ENCODE measurements at regions not wholly inside any gene's neighbourhood (a gene's known extent, or its start where the extent isn't known, plus 50 kb on each side); places are given as distances from the start of the nearest gene placed in this dataset.

- no peak for DNase-seq
Observed at GRCh38 chr3:102529452-102529851, 94.6 kb downstream of the ZPLD1 start.

DNA sequence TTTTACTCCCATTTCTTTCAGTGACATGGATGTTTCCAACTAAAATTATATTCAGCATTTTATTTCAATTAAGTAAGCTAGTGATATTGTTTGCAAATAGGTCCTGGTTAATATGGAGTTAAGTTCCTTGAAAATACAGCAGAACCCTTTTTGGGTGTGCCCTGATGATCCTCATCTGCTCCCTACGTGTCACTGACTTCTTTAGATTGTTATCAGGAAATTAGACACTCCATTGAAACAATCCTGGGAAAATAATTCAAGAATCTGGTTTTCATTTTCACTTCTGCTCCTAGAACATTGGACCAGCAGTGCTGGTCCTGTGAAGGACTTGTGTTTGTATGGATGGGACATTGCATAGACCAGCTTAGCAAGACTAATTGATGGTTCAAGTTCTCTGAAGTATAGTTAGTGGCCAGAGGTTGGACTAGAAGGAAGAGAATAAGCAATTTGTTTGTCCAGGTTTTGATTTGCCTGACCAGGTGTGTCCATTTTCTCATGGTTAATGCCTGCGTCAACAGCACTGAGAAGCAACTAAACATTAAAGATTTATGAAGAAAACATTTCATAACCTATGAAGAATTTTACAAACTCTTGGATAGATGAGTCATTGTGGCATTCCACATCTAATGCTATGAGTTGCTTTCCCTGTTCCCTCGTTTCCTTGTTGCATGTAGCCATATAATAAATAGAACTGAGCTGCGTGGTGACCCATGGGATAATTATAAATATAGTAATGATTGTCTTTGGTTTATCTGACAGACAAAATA is 95.8 kb downstream of the ZPLD1 start:
- no peak for DNase-seq

DNA sequence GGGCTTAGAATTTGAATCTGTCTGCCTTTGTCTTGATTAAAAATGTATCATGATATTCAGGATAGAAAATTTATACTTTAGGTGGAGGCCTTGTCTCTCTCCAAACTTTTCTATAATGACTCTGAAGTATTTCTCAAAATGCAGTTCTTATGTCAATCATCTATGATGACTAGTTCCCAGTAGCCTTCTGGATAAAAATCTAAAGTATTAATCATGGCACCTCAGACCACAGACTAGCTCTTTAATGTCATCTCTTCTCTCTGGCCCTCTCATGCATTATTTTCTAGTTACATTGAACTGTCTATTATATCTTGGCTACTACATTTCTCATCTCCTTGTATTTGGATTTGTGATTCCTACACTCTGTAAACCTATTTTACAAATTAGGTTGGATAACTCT is 96.9 kb downstream of the ZPLD1 start:
- no peak for DNase-seq

DNA sequence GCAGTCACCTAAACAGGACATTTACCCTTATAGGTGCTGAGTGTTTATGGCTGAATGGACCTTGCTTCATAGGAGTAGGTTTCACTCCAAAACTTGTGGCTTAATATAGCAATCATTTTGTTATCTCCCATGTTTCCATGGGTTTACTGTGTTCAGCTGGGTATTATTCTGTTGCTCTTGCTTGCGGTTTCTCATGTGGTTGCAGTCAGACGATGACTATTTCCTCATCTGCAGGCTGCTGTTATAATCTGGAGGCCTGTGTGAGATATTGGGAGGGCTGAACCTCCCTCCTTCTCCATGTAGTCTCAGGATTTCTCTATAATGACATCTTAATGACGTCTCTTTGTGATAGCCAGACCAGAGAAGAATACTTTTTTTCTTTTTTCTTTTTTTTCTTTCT is 98.1 kb downstream of the ZPLD1 start:
- no peak for DNase-seq

- DNase-seq: no peak
Observed at GRCh38 chr3:102533784-102534183, 99.0 kb downstream of the ZPLD1 start.

GRCh38 chr3:102536456-102536855 is 101.6 kb downstream of the ZPLD1 start:
- DNase-seq: no peak

DNA sequence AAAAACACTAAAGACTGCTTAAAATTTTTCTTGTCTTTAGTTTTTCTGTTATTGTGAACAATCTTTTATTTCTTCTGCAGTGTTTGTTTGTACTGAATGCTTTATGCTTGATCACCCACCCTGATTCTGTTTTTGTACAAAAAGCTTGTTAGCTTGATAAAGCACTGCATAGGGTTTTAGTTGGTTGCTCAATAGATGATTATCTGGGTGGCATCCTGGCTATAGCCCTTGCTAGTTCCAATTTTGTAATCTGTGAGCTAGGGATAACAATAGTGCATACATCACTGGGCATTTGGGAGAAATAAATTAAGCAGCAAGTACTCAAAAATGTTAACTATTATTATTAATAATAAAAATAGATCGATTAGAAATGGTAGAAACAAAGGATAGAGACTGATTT is 102.3 kb downstream of the ZPLD1 start:
- no peak for DNase-seq

DNA sequence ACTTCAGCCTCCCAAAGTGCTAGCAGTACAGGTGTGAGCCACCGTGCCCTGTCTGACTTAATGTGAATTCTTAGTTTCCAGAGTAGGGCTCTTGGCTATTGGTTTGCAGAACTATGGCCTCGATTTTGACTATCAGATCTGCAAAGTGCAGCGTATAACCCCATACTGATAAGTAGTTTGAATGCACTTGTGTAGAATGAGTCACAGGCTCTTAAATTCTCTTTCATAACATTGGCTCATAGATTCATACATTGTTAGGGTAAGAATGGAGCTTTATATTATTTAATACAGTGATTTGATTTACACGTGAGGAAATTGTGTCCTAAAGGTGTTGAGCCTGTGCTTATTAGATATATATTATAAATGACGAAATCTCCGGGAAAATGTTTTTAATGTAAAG is 109.9 kb downstream of the ZPLD1 start:
- no peak for DNase-seq

GRCh38 chr3:102545276-102545675 is 110.5 kb downstream of the ZPLD1 start:
- no peak for DNase-seq

- no peak for DNase-seq
Observed at GRCh38 chr3:102553876-102554275, 119.1 kb downstream of the ZPLD1 start.

DNA sequence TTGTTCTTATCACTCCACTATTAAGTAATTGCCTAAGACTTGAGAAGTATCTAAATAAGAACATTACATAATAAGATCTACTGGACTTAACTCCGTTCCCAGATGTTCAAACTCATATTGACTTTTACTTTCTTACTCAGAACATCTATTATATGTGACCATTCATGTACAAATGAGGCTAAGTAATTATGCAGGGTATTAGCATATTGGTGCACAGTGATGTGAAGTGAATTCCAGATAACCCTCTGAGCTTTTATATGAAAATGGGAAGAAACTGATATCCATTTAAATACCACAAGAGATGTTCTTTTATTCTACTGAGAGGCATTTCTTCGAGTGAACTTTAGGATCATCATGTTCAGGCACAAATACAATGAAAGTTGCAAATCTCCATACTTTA is 135.7 kb downstream of the ZPLD1 start:
- DNase-seq: no peak

GRCh38 chr3:102571006-102571405 is 136.2 kb downstream of the ZPLD1 start:
- DNase-seq: no peak

DNA sequence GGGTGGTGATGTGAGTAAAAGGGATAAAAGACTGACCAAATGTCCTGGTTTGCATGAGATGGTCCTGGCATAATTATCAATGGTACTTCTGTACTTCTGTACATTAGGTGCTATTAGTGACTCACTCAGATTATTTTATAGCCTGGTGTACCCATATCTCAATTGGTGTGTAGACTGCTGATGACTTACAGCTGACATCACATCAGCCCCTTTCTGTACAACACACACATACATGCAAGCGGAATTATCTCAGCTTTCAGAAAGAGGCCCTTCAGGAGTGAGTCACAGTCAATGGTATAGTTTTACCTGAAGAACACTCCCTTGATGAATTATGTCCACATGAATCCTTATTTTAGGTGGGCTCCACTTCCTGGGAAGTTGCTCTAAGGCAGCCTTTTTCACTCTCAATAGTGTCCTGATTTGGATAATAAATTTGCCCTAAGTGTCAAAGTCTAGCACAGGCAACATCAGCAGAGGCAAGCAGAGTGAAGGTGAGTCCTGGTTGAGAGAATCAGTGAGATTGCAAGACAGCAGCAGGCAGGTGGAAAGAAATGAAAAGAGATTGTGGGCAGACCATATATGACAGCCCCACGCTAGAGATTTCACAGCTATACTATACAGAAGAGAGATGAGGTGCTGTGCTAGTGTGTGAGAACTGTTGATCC is 137.0 kb downstream of the ZPLD1 start:
- no peak for DNase-seq

- no peak for DNase-seq
Observed at GRCh38 chr3:102573483-102574028, 138.7 kb downstream of the ZPLD1 start.

DNA sequence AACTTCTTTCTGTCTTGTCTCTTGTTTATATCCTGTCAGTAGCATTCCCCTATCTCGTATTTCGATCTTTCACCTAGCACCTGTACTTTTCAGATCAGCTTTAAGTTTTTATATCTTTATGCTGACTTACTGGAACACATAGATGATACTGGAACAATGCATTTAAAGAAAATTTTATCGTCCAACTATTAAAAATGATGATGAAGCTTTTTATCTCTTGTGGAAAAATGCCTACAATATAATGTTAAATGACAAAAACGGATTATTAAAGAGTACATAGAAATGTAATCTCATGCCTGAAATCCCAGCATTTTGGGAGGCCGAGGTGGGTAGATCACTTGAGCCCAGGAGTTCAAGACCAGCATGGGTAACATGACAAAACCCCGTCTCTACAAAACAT is 139.5 kb downstream of the ZPLD1 start:
- no peak for DNase-seq

- no peak for DNase-seq
Observed at GRCh38 chr3:102576651-102577050, 141.8 kb downstream of the ZPLD1 start.

DNA sequence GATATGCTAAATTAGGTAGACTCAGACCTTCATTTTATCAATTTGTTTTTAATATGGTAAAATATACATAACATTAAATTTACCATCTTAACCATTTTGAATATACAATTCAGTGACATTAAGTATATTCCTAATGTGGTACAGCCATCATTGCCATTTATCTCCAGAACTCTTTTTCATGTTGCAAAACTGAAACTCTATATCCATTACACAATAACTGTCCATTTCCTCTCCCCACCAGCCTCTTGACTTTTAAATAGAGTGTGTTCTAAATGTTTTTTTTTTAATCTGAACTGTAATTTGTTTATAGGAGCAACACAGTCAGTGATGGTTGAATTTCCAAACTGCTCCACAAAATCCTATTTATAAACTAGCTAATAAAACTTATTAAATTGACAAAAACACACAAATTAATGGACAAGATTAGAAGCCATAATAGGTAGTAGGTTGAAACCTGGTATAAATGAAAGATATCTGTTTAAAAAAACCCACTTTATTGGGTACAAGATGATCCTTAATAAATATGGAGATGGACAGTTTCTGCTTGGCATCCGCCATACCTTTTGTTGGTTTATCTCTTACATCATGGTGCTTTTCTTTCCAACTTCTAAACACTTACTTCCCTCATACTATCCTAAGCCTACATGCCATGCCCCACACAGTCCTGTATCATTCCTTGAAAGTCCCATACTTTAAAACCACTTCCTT is 142.4 kb downstream of the ZPLD1 start:
- no peak for DNase-seq

DNA sequence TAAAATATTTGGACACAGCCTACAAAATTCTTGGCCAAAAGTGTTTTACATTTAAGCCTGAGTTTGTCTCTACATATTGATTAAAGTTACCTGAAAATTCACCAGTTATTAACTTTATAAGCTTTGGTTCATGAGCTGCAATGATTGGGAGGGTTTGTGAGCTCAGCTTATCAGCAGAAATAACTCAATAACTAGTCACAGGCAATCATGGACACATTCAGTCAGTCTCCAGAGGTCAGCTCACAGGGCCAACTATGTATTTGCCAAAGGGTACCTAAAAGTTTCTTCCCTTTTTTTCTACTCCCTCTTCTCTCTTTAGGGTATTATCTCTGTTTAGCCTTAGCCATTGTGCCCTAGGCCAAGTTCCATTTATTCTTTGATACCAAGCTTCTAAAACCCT is 145.9 kb downstream of the ZPLD1 start:
- DNase-seq: no peak

GRCh38 chr3:102586485-102586884 is 151.7 kb downstream of the ZPLD1 start:
- DNase-seq: no peak

DNA sequence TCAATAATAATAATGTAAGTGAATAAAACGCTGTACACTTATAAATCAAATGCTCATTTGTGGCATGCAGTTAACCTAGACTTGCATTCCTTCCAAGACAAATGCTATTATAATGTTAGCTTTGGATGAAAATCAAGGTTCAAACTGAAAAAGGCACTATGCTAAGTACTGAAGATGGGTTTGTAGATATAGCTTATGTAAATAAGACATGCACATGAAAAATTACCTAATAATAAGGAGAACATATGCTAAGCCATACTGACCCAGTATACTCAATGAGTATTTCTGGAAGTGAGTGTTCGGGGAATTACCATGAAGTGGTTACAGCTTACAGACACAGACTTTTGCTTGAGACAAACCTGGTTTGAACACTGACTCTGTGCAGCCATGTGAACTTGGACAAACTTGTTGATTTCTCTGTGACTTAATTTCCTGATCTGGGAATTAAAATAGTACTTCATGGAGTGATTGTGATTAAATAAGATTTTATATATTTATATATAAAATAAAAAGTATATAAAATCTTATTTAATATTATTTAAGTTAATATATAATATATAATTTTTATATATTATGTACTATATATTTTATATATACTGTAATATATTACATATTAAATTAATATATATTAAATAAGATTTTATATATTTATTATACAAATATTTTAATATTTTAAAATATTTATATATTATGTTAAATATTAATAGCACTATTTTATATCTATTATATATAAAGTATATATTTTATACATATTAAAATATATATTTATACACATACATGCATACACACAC is 159.2 kb downstream of the ZPLD1 start:
- DNase-seq: no peak

- DNase-seq: no peak
Observed at GRCh38 chr3:102595057-102595456, 160.2 kb downstream of the ZPLD1 start.

DNA sequence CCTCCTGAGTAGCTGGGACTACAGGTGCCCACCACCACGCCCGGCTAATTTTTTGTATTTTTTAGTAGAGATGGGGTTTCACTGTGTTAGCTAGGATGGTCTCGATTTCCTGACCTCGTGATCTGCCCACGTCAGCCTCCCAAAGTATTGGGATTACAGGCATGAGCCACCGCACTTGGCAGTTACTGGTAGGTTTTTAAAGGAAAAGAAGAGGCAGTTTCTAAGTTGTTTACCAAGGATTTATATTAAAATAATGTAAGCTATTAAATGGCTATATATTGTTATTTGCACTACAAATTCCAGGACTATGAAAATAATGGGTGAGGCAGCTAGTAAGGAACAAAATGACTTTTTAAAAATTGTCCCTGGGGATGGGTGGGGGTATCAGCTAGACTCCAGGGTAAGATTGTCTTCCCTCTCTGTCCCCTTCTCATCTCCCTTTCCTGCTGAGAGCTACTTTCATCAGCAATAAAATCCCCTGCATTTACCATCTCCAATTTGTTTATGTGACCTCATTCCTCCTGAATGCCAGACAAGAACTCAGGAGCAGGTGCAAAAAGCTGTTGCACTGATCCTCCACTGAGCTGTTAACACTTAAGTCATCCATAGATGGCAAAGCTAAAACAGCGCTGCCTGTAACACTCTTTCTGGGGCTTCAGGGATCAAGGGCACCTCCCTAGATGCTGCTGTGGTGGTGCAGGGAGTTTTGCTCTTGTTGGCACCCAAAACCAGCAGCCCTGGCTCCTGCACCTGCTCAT is 165.2 kb downstream of the ZPLD1 start:
- no peak for DNase-seq

Data from activated naive CD4-positive, alpha-beta T cell treated with Interleukin-2 at 50 U/mL for 16 hours (primary cell).